CD4-positive, alpha-beta T cell (primary cell): ENCODE measurements at regions not wholly inside any gene's neighbourhood (a gene's known extent, or its start where the extent isn't known, plus 50 kb on each side); places are given as distances from the start of the nearest gene placed in this dataset.
A peak's percentile ranks its signal among the peaks of the same experiment; 100 is the strongest.

ENCODE experiments used
- ATAC-seq: fragments of 200-7000 bp; cut with Tn5 transposase; one replicate; pipeline ENCODE4 v1.10.0; 2022; ENCODE audit warnings: mild to moderate bottlenecking; ENCODE audit not compliant: poor library complexity
- CTCF ChIA-PET: fragments of 350-600 bp; sonication (Branson Sonifier 250); formaldehyde crosslinking; loops from one replicate; lab custom pipeline; 2021; ENCODE audit warnings: antibody characterized with exemption, inconsistent platforms; lab: Charles Lee
- POLR2A ChIA-PET: fragments of 350-600 bp; sonication (Branson Sonifier 250); formaldehyde crosslinking; loops from one replicate; lab custom pipeline; 2021; ENCODE audit warnings: antibody characterized with exemption, inconsistent platforms; lab: Charles Lee
- DNase-seq, 14 experiments: peaks; one replicate each; pipeline ENCODE4 v3.0.0-alpha.2; 2013 to 2020; ENCODE audit warnings: mixed read lengths in 2 of 14
- H3K27ac ChIP-seq, 2 donors: one replicate each; pipeline versions ENCODE4 v1.5.1 to v1.7.0; 2013; ENCODE audit warnings: low read length in 2 of 2, low read depth in 1 of 2, mild to moderate bottlenecking in 1 of 2
- H3K27me3 ChIP-seq, 2 experiments: 1 replicate in 1 of 2; 2 replicates in 1 of 2; pipeline versions ENCODE4 v1.6.1 to v1.7.0; 2013; ENCODE audit warnings: low read length in 2 of 2, control low read depth in 1 of 2, mild to moderate bottlenecking in 1 of 2, moderate library complexity in 1 of 2; ENCODE audit not compliant: insufficient read depth in 2 of 2, control insufficient read depth in 1 of 2
- H3K36me3 ChIP-seq: one replicate; pipeline ENCODE4 v1.6.1; 2013; ENCODE audit warnings: low read length, control low read depth; ENCODE audit not compliant: insufficient read depth
- H3K4me1 ChIP-seq: one replicate; pipeline ENCODE4 v1.6.1; 2013; ENCODE audit warnings: low read length, control low read depth; ENCODE audit not compliant: insufficient read depth
- H3K4me3 ChIP-seq: one replicate; pipeline ENCODE4 v1.5.1; 2013; ENCODE audit warnings: mild to moderate bottlenecking, low read length, moderate library complexity
- H3K9me3 ChIP-seq, 2 experiments: 1 replicate in 1 of 2; 2 replicates in 1 of 2; pipeline versions ENCODE4 v1.6.1 to v1.7.0; 2013; ENCODE audit warnings: low read length in 2 of 2, mild to moderate bottlenecking in 2 of 2, control low read depth in 1 of 2, moderate library complexity in 1 of 2; ENCODE audit not compliant: control insufficient read depth in 1 of 2, insufficient read depth in 1 of 2
- H3K27ac Mint-ChIP-seq: one replicate; pipeline ENCODE4 v1.8.0; 2020; ENCODE audit warnings: mixed read lengths
- H3K27me3 Mint-ChIP-seq: one replicate; pipeline ENCODE4 v1.8.0; 2021; ENCODE audit warnings: mixed read lengths
- H3K36me3 Mint-ChIP-seq: one replicate; pipeline ENCODE4 v1.8.0; 2021; ENCODE audit warnings: low read depth, mixed read lengths
- H3K4me1 Mint-ChIP-seq: one replicate; pipeline ENCODE4 v1.8.0; 2021; ENCODE audit warnings: low read depth, mixed read lengths
- H3K4me3 Mint-ChIP-seq: one replicate; pipeline ENCODE4 v1.8.0; 2020; ENCODE audit warnings: mild to moderate bottlenecking, mixed read lengths
- H3K9me3 Mint-ChIP-seq: one replicate; pipeline ENCODE4 v1.8.0; 2020; ENCODE audit warnings: mixed read lengths
- intact Hi-C, 2 experiments: fragments of 100-400 bp; cut with DNase I in 1 of 2; cut with micrococcal nuclease in 1 of 2; formaldehyde crosslinking; loops; one replicate each; pipeline versions ENCODE4 v1.15.1 to v1.9.0; 2023 to 2025; cut with DNase I, micrococcal nuclease
- TF ChIP-seq, protein P1 (sequence below): fragments of 200-600 bp; IDR thresholded peaks from one replicate; pipeline ENCODE4 v1.8.0; 2022; ENCODE audit warnings: antibody characterized with exemption, mild to moderate bottlenecking

DNA sequence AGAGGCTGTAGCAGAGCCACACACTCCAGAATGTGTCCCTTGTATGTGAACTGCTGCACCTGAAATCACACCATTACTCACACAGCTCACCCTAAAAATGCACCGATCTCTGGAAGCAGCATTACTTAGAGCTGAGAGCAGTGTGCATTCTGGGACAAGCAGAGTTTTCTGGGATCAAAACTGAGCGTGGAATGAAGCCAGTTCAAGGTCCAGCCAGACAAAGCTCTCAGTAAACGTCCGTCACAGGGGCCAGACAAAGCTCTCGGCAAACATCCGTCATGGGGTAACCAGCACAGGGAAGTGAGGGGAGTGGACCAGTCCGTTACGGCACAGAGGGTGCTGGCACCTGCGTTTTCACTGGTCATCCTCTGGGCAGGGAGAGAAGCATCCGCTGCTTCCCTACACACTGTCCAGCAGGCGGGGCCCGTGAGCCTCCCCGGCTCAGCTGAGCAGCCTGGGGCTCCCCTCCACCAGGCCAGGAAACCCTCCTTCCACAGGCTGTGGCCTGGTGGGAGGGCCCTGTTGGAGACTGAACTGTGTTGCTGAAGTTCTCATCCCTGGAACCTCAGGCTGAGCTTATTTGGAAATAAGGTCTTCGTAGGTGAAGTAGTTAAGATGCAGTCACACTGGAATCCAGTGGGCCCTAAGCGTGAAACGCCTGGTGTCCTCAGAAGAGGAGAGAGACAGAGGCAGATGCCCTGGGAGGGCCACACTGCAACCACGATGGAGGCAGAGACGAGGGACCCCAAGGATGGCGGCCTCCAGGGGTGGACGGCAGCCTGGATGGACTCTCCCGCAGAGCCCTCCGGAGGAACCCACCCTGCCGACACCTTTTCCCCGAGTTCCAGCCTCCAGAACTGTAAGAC, 883.9 kb downstream of the BRD1 start:
- no peak overlapping the region for H3K27ac Mint-ChIP-seq
- ATAC-seq: no peak

GRCh38 chr22:48942698-48943566, 884.7 kb downstream of the BRD1 start:
- CTCF ChIA-PET: no interaction called here
- peak in 1 of 14 experiments; percentile 4 for DNase-seq

More for the DNA sequence above, 883.9 kb downstream of the BRD1 start:
- ChIA-PET CTCF (no interaction called here), POLR2A (no interaction called here)
- TF ChIP-seq, protein P1, sequence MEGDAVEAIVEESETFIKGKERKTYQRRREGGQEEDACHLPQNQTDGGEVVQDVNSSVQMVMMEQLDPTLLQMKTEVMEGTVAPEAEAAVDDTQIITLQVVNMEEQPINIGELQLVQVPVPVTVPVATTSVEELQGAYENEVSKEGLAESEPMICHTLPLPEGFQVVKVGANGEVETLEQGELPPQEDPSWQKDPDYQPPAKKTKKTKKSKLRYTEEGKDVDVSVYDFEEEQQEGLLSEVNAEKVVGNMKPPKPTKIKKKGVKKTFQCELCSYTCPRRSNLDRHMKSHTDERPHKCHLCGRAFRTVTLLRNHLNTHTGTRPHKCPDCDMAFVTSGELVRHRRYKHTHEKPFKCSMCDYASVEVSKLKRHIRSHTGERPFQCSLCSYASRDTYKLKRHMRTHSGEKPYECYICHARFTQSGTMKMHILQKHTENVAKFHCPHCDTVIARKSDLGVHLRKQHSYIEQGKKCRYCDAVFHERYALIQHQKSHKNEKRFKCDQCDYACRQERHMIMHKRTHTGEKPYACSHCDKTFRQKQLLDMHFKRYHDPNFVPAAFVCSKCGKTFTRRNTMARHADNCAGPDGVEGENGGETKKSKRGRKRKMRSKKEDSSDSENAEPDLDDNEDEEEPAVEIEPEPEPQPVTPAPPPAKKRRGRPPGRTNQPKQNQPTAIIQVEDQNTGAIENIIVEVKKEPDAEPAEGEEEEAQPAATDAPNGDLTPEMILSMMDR: no peak
- Histone ChIP-seq H3K9me3 (peaks cover 0 to 6% of the 10 kb centered on the region in 2 experiments), H3K4me3 (no peak overlapping the region), H3K4me1 (no peaks in the 10 kb centered on the region), H3K27me3 (no peaks in the 10 kb centered on the region), H3K27ac (no peak overlapping the region), H3K36me3 (no peaks in the 10 kb centered on the region)
- intact Hi-C loops: no loop called here
- H3K36me3 Mint-ChIP-seq: no peaks in the 10 kb centered on the region
- peaks cover 9% of the 10 kb centered on the region for H3K27me3 Mint-ChIP-seq
- DNase-seq: peak in 3 of 14 experiments; percentile 8 to 21 (median 8)
- H3K9me3 Mint-ChIP-seq: no peaks in the 10 kb centered on the region
- no peak overlapping the region for H3K4me3 Mint-ChIP-seq
- H3K4me1 Mint-ChIP-seq: no peaks in the 10 kb centered on the region

DNA sequence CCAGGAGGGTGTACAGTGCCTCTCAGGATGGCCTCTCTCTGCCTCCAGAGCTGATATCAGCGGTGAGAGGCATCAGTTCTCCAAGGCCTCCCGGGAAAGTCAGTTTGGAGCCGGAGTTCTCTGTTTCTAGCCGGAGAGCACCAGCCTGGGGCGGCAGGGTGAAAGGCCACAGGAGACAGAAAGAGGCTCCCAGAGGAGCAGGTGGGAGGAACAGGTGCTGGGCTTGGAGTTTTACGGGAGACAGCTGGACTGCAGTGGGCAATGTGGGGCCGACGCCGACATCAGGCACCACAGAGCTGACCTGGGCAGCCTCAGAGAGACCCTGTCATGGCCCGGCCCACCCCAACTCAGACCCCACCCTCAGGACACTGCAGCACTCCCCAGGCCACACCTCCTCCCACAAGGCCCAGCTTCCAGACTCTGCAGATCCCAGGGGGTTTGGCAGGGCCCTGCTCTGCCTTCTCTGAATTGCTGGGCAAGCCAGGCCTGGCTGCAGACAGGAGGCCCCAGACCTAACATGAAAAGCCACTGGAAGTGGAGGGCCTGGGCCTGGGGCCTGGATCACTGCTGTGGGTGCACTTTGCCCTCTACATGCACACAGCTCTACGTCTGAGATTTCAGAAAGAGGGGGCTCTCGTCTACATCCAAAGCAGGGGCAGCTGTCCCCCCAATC, 885.6 kb downstream of the BRD1 start:
- TF ChIP-seq, protein P1: no peak
- H3K9me3 ChIP-seq: peaks cover 0 to 6% of the 10 kb centered on the region in 2 experiments
- Mint-ChIP-seq H3K27ac (no peak overlapping the region), H3K4me3 (no peak overlapping the region), H3K4me1 (no peaks in the 10 kb centered on the region), H3K27me3 (peaks cover 13% of the 10 kb centered on the region), H3K9me3 (no peaks in the 10 kb centered on the region), H3K36me3 (no peaks in the 10 kb centered on the region)
- no peak overlapping the region for H3K4me3 ChIP-seq
- peaks cover 0 to 3% of the 10 kb centered on the region in 2 experiments for H3K27me3 ChIP-seq
- no peak overlapping the region for H3K27ac ChIP-seq
- ATAC-seq (no peak), DNase-seq (no peak)
- H3K4me1 ChIP-seq: no peaks in the 10 kb centered on the region
- H3K36me3 ChIP-seq: no peaks in the 10 kb centered on the region
- POLR2A ChIA-PET: no interaction called here
- CTCF ChIA-PET: no interaction called here
- intact Hi-C loops: no loop called here

More at GRCh38 chr22:48942698-48943566, 884.7 kb downstream of the BRD1 start:
- no peaks in the 10 kb centered on the region for H3K36me3 Mint-ChIP-seq
- Histone ChIP-seq H3K4me1 (no peaks in the 10 kb centered on the region), H3K27ac (no peak overlapping the region), H3K4me3 (no peak overlapping the region), H3K27me3 (peaks cover 0 to 3% of the 10 kb centered on the region in 2 experiments), H3K36me3 (no peaks in the 10 kb centered on the region), H3K9me3 (peaks cover 0 to 6% of the 10 kb centered on the region in 2 experiments)
- intact Hi-C loops: no loop called here
- ATAC-seq: no peak
- TF ChIP-seq, protein P1: no peak
- POLR2A ChIA-PET: no interaction called here
- H3K4me1 Mint-ChIP-seq: no peaks in the 10 kb centered on the region
- H3K4me3 Mint-ChIP-seq: no peak overlapping the region
- H3K9me3 Mint-ChIP-seq: no peaks in the 10 kb centered on the region
- H3K27me3 Mint-ChIP-seq: peaks cover 9% of the 10 kb centered on the region
- no peak overlapping the region for H3K27ac Mint-ChIP-seq
